Epithelial cell of proximal tubule (primary cell): ENCODE measurements at regions not wholly inside any gene's neighbourhood (a gene's known extent, or its start where the extent isn't known, plus 50 kb on each side); places are given as distances from the start of the nearest gene placed in this dataset.
A peak's percentile ranks its signal among the peaks of the same experiment; 100 is the strongest.

Source experiments
- DNase-seq: peaks from one replicate; pipeline ENCODE4 v3.0.0-alpha.2; 2011; ENCODE audit warnings: low read depth
- H3K4me3 ChIP-seq: 2 replicates; pipeline ENCODE4 v1.5.1; 2011; ENCODE audit warnings: low read depth, mild to moderate bottlenecking, low read length
- CTCF ChIP-seq: conservative IDR thresholded peaks from 2 replicates; pipeline ENCODE4 v1.5.1; 2012; ENCODE audit warnings: low read depth, mild to moderate bottlenecking, low read length

- no peak for TF ChIP-seq CTCF
- DNase-seq, result no peak
- peak overlapping the region; percentile 55 for H3K4me3 ChIP-seq
Observed at GRCh38 chr1:8217809-8218208, 100.1 kb upstream of the SLC45A1 start.

GRCh38 chr1:8217011-8217711 lies 100.8 kb upstream of the SLC45A1 start:
- DNase-seq, result no peak
- H3K4me3 ChIP-seq, result peak overlapping the region; percentile 55
- no peak for TF ChIP-seq CTCF

GRCh38 chr1:8216005-8216404 lies 101.9 kb upstream of the SLC45A1 start:
- TF ChIP-seq CTCF, result no peak
- H3K4me3 ChIP-seq, result no peak overlapping the region
- no peak for DNase-seq

GRCh38 chr1:8214501-8215173 lies 103.3 kb upstream of the SLC45A1 start:
- no peak for DNase-seq
- TF ChIP-seq CTCF, result no peak
- no peak overlapping the region for H3K4me3 ChIP-seq

- no peak overlapping the region for H3K4me3 ChIP-seq
- no peak for DNase-seq
- TF ChIP-seq CTCF, result no peak
Observed at GRCh38 chr1:8213676-8214075, 104.2 kb upstream of the SLC45A1 start.

- no peak for DNase-seq
- no peak overlapping the region for H3K4me3 ChIP-seq
- TF ChIP-seq CTCF, result no peak
Observed at GRCh38 chr1:8213136-8213535, 104.8 kb upstream of the SLC45A1 start.
